ENCODE measurements at regions not wholly inside any gene's neighbourhood (a gene's known extent, or its start where the extent isn't known, plus 50 kb on each side); places are given as distances from the start of the nearest gene placed in this dataset.

DNA sequence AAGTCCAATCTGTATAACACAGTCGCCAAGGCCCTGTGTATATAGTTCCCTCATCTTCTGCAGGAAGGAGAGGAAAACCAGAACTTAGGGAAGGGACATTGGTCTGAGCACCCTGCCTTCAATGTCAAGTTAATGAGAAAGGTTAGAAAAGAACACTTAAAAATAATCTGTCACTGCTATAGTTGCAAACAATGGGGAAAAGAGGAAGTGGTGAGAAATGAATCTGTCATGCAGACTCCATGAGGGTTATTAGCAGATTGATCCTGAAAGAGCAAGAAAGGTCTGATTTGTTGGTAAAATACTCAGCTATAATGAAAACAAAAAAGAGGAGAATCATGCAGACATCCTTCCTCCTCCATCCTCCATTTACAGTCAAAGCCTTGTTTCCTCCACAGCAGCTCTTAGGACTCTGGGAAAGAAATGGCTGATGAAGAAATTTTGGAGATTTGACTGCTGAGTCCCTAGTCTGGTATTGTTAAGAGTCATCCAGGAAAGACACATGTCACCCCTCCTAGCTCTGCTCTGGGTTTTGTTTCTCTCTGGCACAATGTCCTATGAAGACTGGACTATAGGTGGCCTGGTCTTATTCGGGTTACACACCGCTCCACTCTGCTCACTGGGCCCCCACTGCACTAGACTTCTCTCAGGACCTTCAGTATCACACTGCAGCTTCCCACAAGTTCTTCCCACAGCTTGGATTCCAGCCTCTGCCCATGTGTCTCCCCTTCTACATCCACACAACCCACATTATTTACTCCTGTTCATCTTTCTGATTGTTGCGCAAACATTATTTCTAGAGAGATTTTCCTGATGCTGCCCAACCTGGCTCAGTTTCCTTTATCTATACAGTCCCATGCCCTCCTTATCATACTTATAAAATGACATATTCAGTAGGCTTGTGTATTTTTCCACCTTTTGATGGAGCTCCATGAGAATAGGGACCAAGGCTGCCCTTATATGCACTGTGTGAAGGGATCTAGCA is 56.5 kb upstream of the XYLT1 start:
- TF ChIP-seq, protein P1, sequence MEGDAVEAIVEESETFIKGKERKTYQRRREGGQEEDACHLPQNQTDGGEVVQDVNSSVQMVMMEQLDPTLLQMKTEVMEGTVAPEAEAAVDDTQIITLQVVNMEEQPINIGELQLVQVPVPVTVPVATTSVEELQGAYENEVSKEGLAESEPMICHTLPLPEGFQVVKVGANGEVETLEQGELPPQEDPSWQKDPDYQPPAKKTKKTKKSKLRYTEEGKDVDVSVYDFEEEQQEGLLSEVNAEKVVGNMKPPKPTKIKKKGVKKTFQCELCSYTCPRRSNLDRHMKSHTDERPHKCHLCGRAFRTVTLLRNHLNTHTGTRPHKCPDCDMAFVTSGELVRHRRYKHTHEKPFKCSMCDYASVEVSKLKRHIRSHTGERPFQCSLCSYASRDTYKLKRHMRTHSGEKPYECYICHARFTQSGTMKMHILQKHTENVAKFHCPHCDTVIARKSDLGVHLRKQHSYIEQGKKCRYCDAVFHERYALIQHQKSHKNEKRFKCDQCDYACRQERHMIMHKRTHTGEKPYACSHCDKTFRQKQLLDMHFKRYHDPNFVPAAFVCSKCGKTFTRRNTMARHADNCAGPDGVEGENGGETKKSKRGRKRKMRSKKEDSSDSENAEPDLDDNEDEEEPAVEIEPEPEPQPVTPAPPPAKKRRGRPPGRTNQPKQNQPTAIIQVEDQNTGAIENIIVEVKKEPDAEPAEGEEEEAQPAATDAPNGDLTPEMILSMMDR (IDR thresholded peaks at IDR 0.05), result no peak
- no peak for ATAC-seq (ENCODE audit: low FRiP score)
- DNase-seq (ENCODE audit: low spot score), result no peak

DNA sequence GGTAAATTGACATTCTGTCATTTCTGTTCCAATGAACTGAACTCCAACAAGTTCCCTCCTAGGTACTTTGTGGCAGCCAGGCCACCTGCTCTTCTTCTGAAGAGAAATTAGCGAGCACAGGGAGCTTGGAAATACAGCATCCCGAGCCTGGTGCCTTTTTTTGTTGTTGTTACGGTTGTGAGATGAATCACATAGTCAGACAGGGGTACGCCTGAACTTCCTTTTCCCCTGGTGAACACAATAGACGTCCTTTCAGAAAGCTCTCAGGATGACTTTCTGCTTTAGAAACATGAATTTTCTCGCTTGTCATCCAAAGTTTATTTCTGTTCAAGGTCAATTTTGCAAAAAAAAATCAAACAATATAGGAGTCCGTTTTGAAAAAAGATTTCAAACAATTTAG is 53.9 kb upstream of the XYLT1 start:
- DNase-seq (ENCODE audit: low spot score) (no peak), ATAC-seq (ENCODE audit: low FRiP score) (no peak)
- TF ChIP-seq, protein P1 (IDR thresholded peaks at IDR 0.05), result no peak

- no peak for DNase-seq (ENCODE audit: low spot score)
- no peak for ATAC-seq (ENCODE audit: low FRiP score)
- TF ChIP-seq, protein P1 (IDR thresholded peaks at IDR 0.05), result no peak
Measured at GRCh38 chr16:17520561-17520960, 49.8 kb upstream of the XYLT1 start.
